ENCODE measurements at regions not wholly inside any gene's neighbourhood (a gene's known extent, or its start where the extent isn't known, plus 50 kb on each side); places are given as distances from the start of the nearest gene placed in this dataset.

- TF ChIP-seq, protein P1, sequence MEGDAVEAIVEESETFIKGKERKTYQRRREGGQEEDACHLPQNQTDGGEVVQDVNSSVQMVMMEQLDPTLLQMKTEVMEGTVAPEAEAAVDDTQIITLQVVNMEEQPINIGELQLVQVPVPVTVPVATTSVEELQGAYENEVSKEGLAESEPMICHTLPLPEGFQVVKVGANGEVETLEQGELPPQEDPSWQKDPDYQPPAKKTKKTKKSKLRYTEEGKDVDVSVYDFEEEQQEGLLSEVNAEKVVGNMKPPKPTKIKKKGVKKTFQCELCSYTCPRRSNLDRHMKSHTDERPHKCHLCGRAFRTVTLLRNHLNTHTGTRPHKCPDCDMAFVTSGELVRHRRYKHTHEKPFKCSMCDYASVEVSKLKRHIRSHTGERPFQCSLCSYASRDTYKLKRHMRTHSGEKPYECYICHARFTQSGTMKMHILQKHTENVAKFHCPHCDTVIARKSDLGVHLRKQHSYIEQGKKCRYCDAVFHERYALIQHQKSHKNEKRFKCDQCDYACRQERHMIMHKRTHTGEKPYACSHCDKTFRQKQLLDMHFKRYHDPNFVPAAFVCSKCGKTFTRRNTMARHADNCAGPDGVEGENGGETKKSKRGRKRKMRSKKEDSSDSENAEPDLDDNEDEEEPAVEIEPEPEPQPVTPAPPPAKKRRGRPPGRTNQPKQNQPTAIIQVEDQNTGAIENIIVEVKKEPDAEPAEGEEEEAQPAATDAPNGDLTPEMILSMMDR (IDR thresholded peaks at IDR 0.05), result no peak
- no peak for TF ChIP-seq EZH2phosphoT487 (IDR thresholded peaks at IDR 0.05)
Observed at GRCh38 chr2:89834306-89834705, 1142.8 kb downstream of the RPIA start.
